Breast epithelium (tissue), 4 donors: ENCODE measurements at regions not wholly inside any gene's neighbourhood (a gene's known extent, or its start where the extent isn't known, plus 50 kb on each side); places are given as distances from the start of the nearest gene placed in this dataset.

Source experiments
- DNase-seq, 2 donors: peaks; one replicate each; pipeline ENCODE4 v3.0.0-alpha.2; 2019; ENCODE audit warnings: low spot score in 2 of 2
- H3K27ac ChIP-seq, 2 donors: fragments of 200-600 bp; sonication (generic) in 1 of 2; one replicate each; pipeline ENCODE4 v1.5.1; 2016 to 2019; ENCODE audit warnings: mild to moderate bottlenecking in 1 of 2
- H3K27me3 ChIP-seq, 2 donors: fragments of 200-600 bp; sonication (generic) in 1 of 2; one replicate each; pipeline versions ENCODE4 v1.5.1 to v1.6.0; 2017 to 2019; ENCODE audit warnings: control low read depth in 1 of 2, mild to moderate bottlenecking in 1 of 2
- H3K36me3 ChIP-seq: fragments of 200-600 bp; one replicate; pipeline ENCODE4 v1.5.1; 2019
- H3K4me1 ChIP-seq, 2 donors: fragments of 200-600 bp; sonication (generic); one replicate each; pipeline ENCODE4 v1.5.1; 2016 to 2019; ENCODE audit warnings: control low read depth in 1 of 2
- H3K4me3 ChIP-seq, 3 donors: fragments of 200-600 bp; sonication (generic); 1 replicate in 2 of 3; 2 replicates in 1 of 3; pipeline ENCODE4 v1.5.1; 2016 to 2019; ENCODE audit warnings: mild to moderate bottlenecking in 3 of 3, moderate library complexity in 2 of 3
- H3K9me3 ChIP-seq, 2 donors: fragments of 200-600 bp; sonication (generic) in 1 of 2; one replicate each; pipeline ENCODE4 v1.5.1; 2016 to 2019; ENCODE audit warnings: control low read depth in 1 of 2
- CTCF ChIP-seq, 3 donors: fragments of 450-650 bp; IDR thresholded peaks; one replicate each; pipeline ENCODE4 v1.5.1; 2016 to 2017; ENCODE audit warnings: antibody characterized with exemption in 3 of 3, mild to moderate bottlenecking in 3 of 3, moderate library complexity in 3 of 3
- POLR2A ChIP-seq: fragments of 450-650 bp; IDR thresholded peaks from one replicate; pipeline ENCODE4 v1.6.1; 2016; ENCODE audit warnings: antibody characterized with exemption, mild to moderate bottlenecking, moderate library complexity
- POLR2AphosphoS5 ChIP-seq, 3 donors: sonication (generic); formaldehyde crosslinking; IDR thresholded peaks; one replicate each; pipeline ENCODE4 v1.6.1; 2017; ENCODE audit warnings: antibody characterized with exemption in 3 of 3
- intact Hi-C: fragments of 100-400 bp; cut with DNase I; formaldehyde crosslinking; loops from one replicate; pipeline ENCODE4 v1.15.1; 2023; ENCODE audit warnings: low total_unique reads

GRCh38 chr20:22687676-22688349 is 103.4 kb upstream of the FOXA2 start:
- intact Hi-C loops, result no loop called here
- no peaks in the 10 kb centered on the region for H3K36me3 ChIP-seq
- no peaks in the 10 kb centered on the region for H3K4me1 ChIP-seq
- H3K4me3 ChIP-seq, result no peak overlapping the region
- DNase-seq, result no peak
- no peak overlapping the region for H3K27ac ChIP-seq
- no peak for TF ChIP-seq CTCF (IDR thresholded peaks at IDR 0.05)
- TF ChIP-seq POLR2AphosphoS5 (IDR thresholded peaks at IDR 0.05), result no peak
- no peak for TF ChIP-seq POLR2A
- H3K9me3 ChIP-seq, result no peaks in the 10 kb centered on the region
- peaks cover 0 to 7% of the 10 kb centered on the region in 2 donors for H3K27me3 ChIP-seq

DNA sequence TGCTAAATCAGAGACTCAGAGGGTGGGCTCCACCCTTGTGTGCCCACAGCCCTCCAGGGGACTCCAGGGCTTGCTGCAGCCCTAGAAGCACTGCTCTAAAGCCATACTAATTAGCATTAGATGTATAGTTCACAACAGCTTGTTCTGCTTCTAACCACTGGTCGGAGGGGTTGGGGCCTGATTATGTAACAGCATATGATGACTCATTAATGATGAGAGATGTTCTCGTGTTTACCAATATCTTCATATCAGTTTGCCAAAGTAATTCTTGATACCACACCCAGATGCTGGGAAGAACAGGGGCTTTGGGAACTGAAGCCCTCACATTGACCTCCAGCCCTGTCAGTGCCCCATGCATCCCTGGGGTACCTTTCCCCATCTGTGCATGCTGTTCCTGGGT is 104.1 kb upstream of the FOXA2 start:
- no peak for DNase-seq
- H3K4me1 ChIP-seq, result no peaks in the 10 kb centered on the region
- intact Hi-C loops, result no loop called here
- H3K27me3 ChIP-seq, result peaks cover 0 to 5% of the 10 kb centered on the region in 2 donors
- TF ChIP-seq CTCF (IDR thresholded peaks at IDR 0.05) (no peak), POLR2AphosphoS5 (IDR thresholded peaks at IDR 0.05) (no peak), POLR2A (no peak)
- no peak overlapping the region for H3K27ac ChIP-seq
- H3K4me3 ChIP-seq, result no peak overlapping the region
- no peaks in the 10 kb centered on the region for H3K36me3 ChIP-seq
- no peaks in the 10 kb centered on the region for H3K9me3 ChIP-seq

GRCh38 chr20:22689266-22689665 is 104.9 kb upstream of the FOXA2 start:
- H3K4me3 ChIP-seq, result no peak overlapping the region
- H3K4me1 ChIP-seq, result no peaks in the 10 kb centered on the region
- H3K36me3 ChIP-seq, result no peaks in the 10 kb centered on the region
- TF ChIP-seq POLR2A (no peak), POLR2AphosphoS5 (IDR thresholded peaks at IDR 0.05) (no peak), CTCF (IDR thresholded peaks at IDR 0.05) (no peak)
- intact Hi-C loops, result no loop called here
- H3K27me3 ChIP-seq, result peaks cover 0 to 5% of the 10 kb centered on the region in 2 donors
- DNase-seq, result no peak
- H3K9me3 ChIP-seq, result no peaks in the 10 kb centered on the region
- H3K27ac ChIP-seq, result no peak overlapping the region

- DNase-seq, result no peak
- Histone ChIP-seq H3K9me3 (no peaks in the 10 kb centered on the region), H3K27me3 (peaks cover 0 to 5% of the 10 kb centered on the region in 2 donors), H3K27ac (no peak overlapping the region), H3K4me1 (no peaks in the 10 kb centered on the region), H3K4me3 (no peak overlapping the region), H3K36me3 (no peaks in the 10 kb centered on the region)
- intact Hi-C loops, result no loop called here
- TF ChIP-seq CTCF (IDR thresholded peaks at IDR 0.05) (no peak), POLR2A (no peak), POLR2AphosphoS5 (IDR thresholded peaks at IDR 0.05) (no peak)
These were observed 105.6 kb upstream of the FOXA2 start for GRCh38 chr20:22690000-22690399.

DNA sequence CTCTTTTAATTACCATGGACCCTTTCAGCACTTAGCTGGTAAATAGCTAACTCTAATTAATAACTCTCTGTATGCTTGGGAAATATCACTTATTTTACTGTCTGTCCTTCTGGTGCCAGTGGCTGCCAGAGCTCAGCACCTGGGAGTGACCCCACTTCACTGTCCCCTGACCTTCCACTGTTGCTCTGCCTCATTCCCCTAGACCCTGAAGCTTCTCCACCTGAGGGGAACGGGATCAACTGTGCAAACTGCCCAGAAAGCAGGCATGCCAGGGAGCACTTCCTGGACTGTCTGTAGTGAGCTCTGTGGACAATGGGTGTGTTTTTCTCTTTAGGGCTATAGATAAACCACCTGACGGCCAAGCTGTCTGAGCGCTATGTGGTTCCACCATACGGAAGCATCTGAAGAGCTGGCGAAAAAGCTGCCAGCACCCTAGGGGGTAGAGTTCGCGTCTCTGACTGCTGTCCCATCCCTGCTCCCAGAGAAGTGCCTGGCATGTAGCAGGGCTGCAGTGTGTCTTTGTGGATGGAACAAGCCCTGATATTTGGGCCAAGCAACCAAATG is 106.3 kb upstream of the FOXA2 start:
- no peak for DNase-seq
- intact Hi-C loops, result no loop called here

More for the DNA sequence above, 106.3 kb upstream of the FOXA2 start:
- no peak for TF ChIP-seq POLR2AphosphoS5 (IDR thresholded peaks at IDR 0.05)
- no peak for TF ChIP-seq POLR2A
- TF ChIP-seq CTCF (IDR thresholded peaks at IDR 0.05), result no peak
- no peak overlapping the region for H3K27ac ChIP-seq
- H3K27me3 ChIP-seq, result peaks cover 0 to 5% of the 10 kb centered on the region in 2 donors
- H3K4me3 ChIP-seq, result no peak overlapping the region
- H3K36me3 ChIP-seq, result no peaks in the 10 kb centered on the region
- no peaks in the 10 kb centered on the region for H3K9me3 ChIP-seq
- no peaks in the 10 kb centered on the region for H3K4me1 ChIP-seq
